LNCAP (cell line): ENCODE measurements at regions not wholly inside any gene's neighbourhood (a gene's known extent, or its start where the extent isn't known, plus 50 kb on each side); places are given as distances from the start of the nearest gene placed in this dataset.

Source experiments
- CTCF ChIP-seq: fragments of 450-650 bp; IDR thresholded peaks from 2 replicates; pipeline ENCODE4 v1.5.1; 2017; ENCODE audit warnings: mild to moderate bottlenecking

GRCh38 chr3:23128655-23129054 lies 74.5 kb upstream of the UBE2E2 start:
- TF ChIP-seq CTCF: no peak

- TF ChIP-seq CTCF: no peak
Measured at GRCh38 chr3:23129117-23129516, 74.0 kb upstream of the UBE2E2 start.

GRCh38 chr3:23129817-23130216 lies 73.3 kb upstream of the UBE2E2 start:
- no peak for TF ChIP-seq CTCF

GRCh38 chr3:23130406-23130805 lies 72.7 kb upstream of the UBE2E2 start:
- TF ChIP-seq CTCF: no peak

- no peak for TF ChIP-seq CTCF
Measured at GRCh38 chr3:23135026-23135785, 67.9 kb upstream of the UBE2E2 start.

GRCh38 chr3:23136054-23136453 lies 67.1 kb upstream of the UBE2E2 start:
- no peak for TF ChIP-seq CTCF

- no peak for TF ChIP-seq CTCF
Measured at GRCh38 chr3:23146163-23146562, 57.0 kb upstream of the UBE2E2 start.

GRCh38 chr3:23152989-23153388 lies 50.1 kb upstream of the UBE2E2 start:
- no peak for TF ChIP-seq CTCF
